Activated CD8-positive, alpha-beta T cell treated with anti-CD3 and anti-CD28 coated beads for 36 hours (primary cell): ENCODE measurements at regions not wholly inside any gene's neighbourhood (a gene's known extent, or its start where the extent isn't known, plus 50 kb on each side); places are given as distances from the start of the nearest gene placed in this dataset.

Experiments used
- ATAC-seq: fragments of 200-7000 bp; cut with Tn5 transposase; one replicate; pipeline ENCODE4 v1.10.0; 2021; ENCODE audit warnings: mild to moderate bottlenecking, moderate library complexity
- CTCF ChIA-PET: fragments of 350-600 bp; sonication (Branson Sonifier 250); formaldehyde crosslinking; loops from one replicate; lab custom pipeline; 2021; ENCODE audit warnings: antibody characterized with exemption; lab: Charles Lee
- POLR2A ChIA-PET: fragments of 350-600 bp; sonication (Branson Sonifier 250); formaldehyde crosslinking; loops from one replicate; lab custom pipeline; 2021; ENCODE audit warnings: antibody characterized with exemption; lab: Charles Lee
- DNase-seq: peaks from one replicate; pipeline ENCODE4 v3.0.0-alpha.2; 2020
- H3K27ac Mint-ChIP-seq: one replicate; pipeline ENCODE4 v1.8.0; 2021; ENCODE audit warnings: mild to moderate bottlenecking, mixed read lengths
- H3K27me3 Mint-ChIP-seq: one replicate; pipeline ENCODE4 v1.8.0; 2021; ENCODE audit warnings: mixed read lengths
- H3K36me3 Mint-ChIP-seq: one replicate; pipeline ENCODE4 v1.8.0; 2021; ENCODE audit warnings: low read depth, mixed read lengths
- H3K4me1 Mint-ChIP-seq: one replicate; pipeline ENCODE4 v1.8.0; 2021; ENCODE audit warnings: low read depth, mixed read lengths
- H3K4me3 Mint-ChIP-seq: one replicate; pipeline ENCODE4 v1.8.0; 2021; ENCODE audit warnings: mild to moderate bottlenecking, moderate library complexity, mixed read lengths
- H3K9me3 Mint-ChIP-seq: one replicate; pipeline ENCODE4 v1.8.0; 2021; ENCODE audit warnings: mixed read lengths
- intact Hi-C: fragments of 100-400 bp; cut with micrococcal nuclease; formaldehyde crosslinking; loops from one replicate; pipeline ENCODE4 v1.10.0; 2022
- TF ChIP-seq, protein P1 (sequence below): fragments of 200-600 bp; IDR thresholded peaks from one replicate; pipeline ENCODE4 v1.8.0; 2022; ENCODE audit warnings: antibody characterized with exemption, mild to moderate bottlenecking

DNA sequence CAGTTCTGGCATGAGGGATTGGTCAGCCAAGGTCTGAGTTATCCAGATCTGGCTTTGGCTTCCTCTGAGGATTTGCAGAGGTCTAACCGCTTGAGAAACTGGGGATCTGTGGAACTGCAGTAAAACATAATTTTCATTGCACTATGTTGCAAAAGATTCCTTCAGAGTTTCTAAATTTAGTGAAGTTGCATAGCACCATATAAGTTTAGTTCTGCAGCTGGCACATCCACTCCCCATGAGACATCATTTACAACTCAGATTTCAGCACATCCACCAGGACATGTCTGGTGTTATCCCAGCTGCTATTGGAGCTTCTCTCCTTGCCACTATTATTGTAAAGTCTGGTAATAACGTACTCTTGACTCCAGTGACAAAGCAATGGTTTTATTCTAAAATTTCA lies 181.5 kb downstream of the CWF19L2 start:
- no peak overlapping the region for H3K4me3 Mint-ChIP-seq
- CTCF ChIA-PET = no interaction called here
- DNase-seq (no peak), ATAC-seq (no peak)
- H3K36me3 Mint-ChIP-seq = no peaks in the 10 kb centered on the region
- no peak overlapping the region for H3K27ac Mint-ChIP-seq
- H3K9me3 Mint-ChIP-seq = peaks cover 14% of the 10 kb centered on the region
- H3K27me3 Mint-ChIP-seq = no peaks in the 10 kb centered on the region
- no peaks in the 10 kb centered on the region for H3K4me1 Mint-ChIP-seq
- POLR2A ChIA-PET = no interaction called here
- TF ChIP-seq, protein P1, sequence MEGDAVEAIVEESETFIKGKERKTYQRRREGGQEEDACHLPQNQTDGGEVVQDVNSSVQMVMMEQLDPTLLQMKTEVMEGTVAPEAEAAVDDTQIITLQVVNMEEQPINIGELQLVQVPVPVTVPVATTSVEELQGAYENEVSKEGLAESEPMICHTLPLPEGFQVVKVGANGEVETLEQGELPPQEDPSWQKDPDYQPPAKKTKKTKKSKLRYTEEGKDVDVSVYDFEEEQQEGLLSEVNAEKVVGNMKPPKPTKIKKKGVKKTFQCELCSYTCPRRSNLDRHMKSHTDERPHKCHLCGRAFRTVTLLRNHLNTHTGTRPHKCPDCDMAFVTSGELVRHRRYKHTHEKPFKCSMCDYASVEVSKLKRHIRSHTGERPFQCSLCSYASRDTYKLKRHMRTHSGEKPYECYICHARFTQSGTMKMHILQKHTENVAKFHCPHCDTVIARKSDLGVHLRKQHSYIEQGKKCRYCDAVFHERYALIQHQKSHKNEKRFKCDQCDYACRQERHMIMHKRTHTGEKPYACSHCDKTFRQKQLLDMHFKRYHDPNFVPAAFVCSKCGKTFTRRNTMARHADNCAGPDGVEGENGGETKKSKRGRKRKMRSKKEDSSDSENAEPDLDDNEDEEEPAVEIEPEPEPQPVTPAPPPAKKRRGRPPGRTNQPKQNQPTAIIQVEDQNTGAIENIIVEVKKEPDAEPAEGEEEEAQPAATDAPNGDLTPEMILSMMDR = no peak
- intact Hi-C loops = no loop called here

DNA sequence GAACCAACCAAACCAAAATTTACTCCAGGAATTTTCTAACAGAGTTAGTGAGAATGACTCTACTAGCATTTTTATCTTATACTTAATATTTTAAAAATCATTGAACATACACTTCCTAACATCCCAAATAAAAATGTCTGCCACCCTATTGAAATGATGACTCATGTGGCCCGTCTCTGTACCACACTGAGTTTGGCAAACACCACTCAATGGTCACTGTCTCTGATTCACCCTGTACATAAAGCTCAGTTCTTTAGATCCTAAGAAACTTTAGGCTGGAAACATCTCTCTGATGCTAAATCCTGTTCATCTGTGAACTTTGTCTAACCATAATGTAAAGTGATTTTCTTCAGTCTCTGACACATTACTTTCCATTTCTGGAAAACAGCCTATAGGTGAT lies 182.0 kb downstream of the CWF19L2 start:
- ChIA-PET POLR2A (no interaction called here), CTCF (no interaction called here)
- no peak overlapping the region for H3K27ac Mint-ChIP-seq
- ATAC-seq (no peak), DNase-seq (no peak)
- TF ChIP-seq, protein P1 = no peak
- no peaks in the 10 kb centered on the region for H3K27me3 Mint-ChIP-seq
- no peak overlapping the region for H3K4me3 Mint-ChIP-seq
- no peaks in the 10 kb centered on the region for H3K36me3 Mint-ChIP-seq
- intact Hi-C loops = no loop called here
- no peaks in the 10 kb centered on the region for H3K4me1 Mint-ChIP-seq
- peaks cover 14% of the 10 kb centered on the region for H3K9me3 Mint-ChIP-seq

DNA sequence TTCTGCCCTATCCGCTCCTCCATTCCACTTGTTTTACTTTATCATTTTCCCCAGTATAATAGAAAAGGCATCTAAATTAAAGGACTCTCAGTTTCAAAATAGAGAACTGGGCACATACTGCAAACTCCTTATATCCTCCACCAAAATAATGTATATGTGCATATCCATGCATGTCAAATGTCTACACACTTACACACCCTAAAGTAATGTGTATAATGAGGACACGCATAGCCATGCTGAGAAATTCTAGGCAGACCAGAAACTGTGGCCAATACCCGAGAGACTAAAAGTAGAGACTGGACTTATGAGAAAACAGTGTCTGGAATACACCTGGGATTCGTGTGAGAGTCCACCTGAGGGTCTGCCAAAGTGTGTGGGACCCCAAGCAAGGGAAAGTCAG lies 183.5 kb downstream of the CWF19L2 start:
- no peak for ATAC-seq
- peaks cover 9% of the 10 kb centered on the region for H3K9me3 Mint-ChIP-seq
- ChIA-PET CTCF (no interaction called here), POLR2A (no interaction called here)
- H3K36me3 Mint-ChIP-seq = no peaks in the 10 kb centered on the region
- no peak for DNase-seq
- intact Hi-C loops = no loop called here
- no peaks in the 10 kb centered on the region for H3K4me1 Mint-ChIP-seq
- no peaks in the 10 kb centered on the region for H3K27me3 Mint-ChIP-seq
- TF ChIP-seq, protein P1 = no peak
- H3K27ac Mint-ChIP-seq = no peak overlapping the region
- no peak overlapping the region for H3K4me3 Mint-ChIP-seq

GRCh38 chr11:107272561-107272960 lies 185.1 kb downstream of the CWF19L2 start:
- DNase-seq (no peak), ATAC-seq (no peak)
- intact Hi-C loops = no loop called here
- ChIA-PET CTCF (no interaction called here), POLR2A (no interaction called here)
- no peak overlapping the region for H3K4me3 Mint-ChIP-seq
- H3K4me1 Mint-ChIP-seq = no peaks in the 10 kb centered on the region
- H3K27me3 Mint-ChIP-seq = no peaks in the 10 kb centered on the region
- TF ChIP-seq, protein P1 = no peak
- no peaks in the 10 kb centered on the region for H3K36me3 Mint-ChIP-seq
- no peaks in the 10 kb centered on the region for H3K9me3 Mint-ChIP-seq
- no peak overlapping the region for H3K27ac Mint-ChIP-seq

DNA sequence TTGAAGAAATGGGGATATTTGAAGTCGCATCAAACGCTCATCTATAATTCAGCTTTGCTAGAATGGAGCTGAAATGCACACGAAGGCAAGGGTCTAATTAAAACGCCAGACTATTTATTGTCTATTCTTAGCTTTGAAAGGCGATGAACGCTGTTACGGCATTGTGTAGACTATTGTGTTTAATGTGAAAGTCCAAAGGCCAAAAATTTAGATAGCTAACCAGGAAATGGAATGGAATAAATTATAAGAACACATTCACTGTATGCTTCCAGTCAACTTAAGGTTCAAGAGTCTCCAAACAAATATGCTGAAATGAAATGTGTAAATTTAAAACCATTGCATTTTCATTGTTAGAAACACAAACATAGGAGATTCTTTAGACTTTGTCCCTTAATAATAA lies 186.2 kb downstream of the CWF19L2 start:
- no peaks in the 10 kb centered on the region for H3K9me3 Mint-ChIP-seq
- no peaks in the 10 kb centered on the region for H3K36me3 Mint-ChIP-seq
- H3K27me3 Mint-ChIP-seq = no peaks in the 10 kb centered on the region
- ChIA-PET POLR2A (no interaction called here), CTCF (no interaction called here)
- H3K4me1 Mint-ChIP-seq = no peaks in the 10 kb centered on the region
- H3K27ac Mint-ChIP-seq = no peak overlapping the region
- no peak for ATAC-seq
- intact Hi-C loops = no loop called here
- DNase-seq = no peak
- H3K4me3 Mint-ChIP-seq = no peak overlapping the region
- TF ChIP-seq, protein P1 = no peak
